Breast epithelium (tissue), 4 donors: ENCODE measurements at regions not wholly inside any gene's neighbourhood (a gene's known extent, or its start where the extent isn't known, plus 50 kb on each side); places are given as distances from the start of the nearest gene placed in this dataset.

Experiments
- DNase-seq, 2 donors: peaks; one replicate each; pipeline ENCODE4 v3.0.0-alpha.2; 2019; ENCODE audit warnings: low spot score in 2 of 2
- H3K27ac ChIP-seq, 2 donors: fragments of 200-600 bp; sonication (generic) in 1 of 2; one replicate each; pipeline ENCODE4 v1.5.1; 2016 to 2019; ENCODE audit warnings: mild to moderate bottlenecking in 1 of 2
- H3K27me3 ChIP-seq, 2 donors: fragments of 200-600 bp; sonication (generic) in 1 of 2; one replicate each; pipeline versions ENCODE4 v1.5.1 to v1.6.0; 2017 to 2019; ENCODE audit warnings: control low read depth in 1 of 2, mild to moderate bottlenecking in 1 of 2
- H3K36me3 ChIP-seq: fragments of 200-600 bp; one replicate; pipeline ENCODE4 v1.5.1; 2019
- H3K4me1 ChIP-seq, 2 donors: fragments of 200-600 bp; sonication (generic); one replicate each; pipeline ENCODE4 v1.5.1; 2016 to 2019; ENCODE audit warnings: control low read depth in 1 of 2
- H3K4me3 ChIP-seq, 3 donors: fragments of 200-600 bp; sonication (generic); 1 replicate in 2 of 3; 2 replicates in 1 of 3; pipeline ENCODE4 v1.5.1; 2016 to 2019; ENCODE audit warnings: mild to moderate bottlenecking in 3 of 3, moderate library complexity in 2 of 3
- H3K9me3 ChIP-seq, 2 donors: fragments of 200-600 bp; sonication (generic) in 1 of 2; one replicate each; pipeline ENCODE4 v1.5.1; 2016 to 2019; ENCODE audit warnings: control low read depth in 1 of 2
- CTCF ChIP-seq, 3 donors: fragments of 450-650 bp; IDR thresholded peaks; one replicate each; pipeline ENCODE4 v1.5.1; 2016 to 2017; ENCODE audit warnings: antibody characterized with exemption in 3 of 3, mild to moderate bottlenecking in 3 of 3, moderate library complexity in 3 of 3
- POLR2A ChIP-seq: fragments of 450-650 bp; IDR thresholded peaks from one replicate; pipeline ENCODE4 v1.6.1; 2016; ENCODE audit warnings: antibody characterized with exemption, mild to moderate bottlenecking, moderate library complexity
- POLR2AphosphoS5 ChIP-seq, 3 donors: sonication (generic); formaldehyde crosslinking; IDR thresholded peaks; one replicate each; pipeline ENCODE4 v1.6.1; 2017; ENCODE audit warnings: antibody characterized with exemption in 3 of 3
- intact Hi-C: fragments of 100-400 bp; cut with DNase I; formaldehyde crosslinking; loops from one replicate; pipeline ENCODE4 v1.15.1; 2023; ENCODE audit warnings: low total_unique reads

DNA sequence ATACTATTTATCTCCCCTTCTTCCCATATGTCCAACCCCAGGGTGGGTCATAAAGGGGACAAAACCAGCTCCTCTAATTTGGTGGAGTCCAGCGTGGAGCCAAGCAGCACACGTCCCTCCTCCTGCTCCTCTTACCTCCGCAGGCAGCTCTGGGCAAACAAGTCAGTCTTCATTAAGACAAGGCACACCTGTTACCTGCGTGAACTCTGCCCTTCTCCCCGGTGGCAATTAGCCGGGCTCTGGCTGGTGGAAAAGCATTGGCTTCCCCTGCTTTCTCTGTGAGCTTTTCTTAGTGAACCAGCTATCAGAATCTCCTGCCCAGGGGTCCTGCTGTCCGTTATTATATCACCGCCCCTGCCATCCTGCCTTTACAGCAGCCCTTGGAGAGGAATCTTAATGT, 418.7 kb upstream of the CADM1 start:
- no peaks in the 10 kb centered on the region for H3K4me1 ChIP-seq
- TF ChIP-seq POLR2AphosphoS5 (IDR thresholded peaks at IDR 0.05) (no peak), CTCF (IDR thresholded peaks at IDR 0.05) (no peak), POLR2A (no peak)
- H3K27me3 ChIP-seq, result no peaks in the 10 kb centered on the region
- intact Hi-C loops, result no loop called here
- H3K4me3 ChIP-seq, result no peak overlapping the region
- H3K27ac ChIP-seq, result no peak overlapping the region
- H3K9me3 ChIP-seq, result no peaks in the 10 kb centered on the region
- no peaks in the 10 kb centered on the region for H3K36me3 ChIP-seq
- no peak for DNase-seq

DNA sequence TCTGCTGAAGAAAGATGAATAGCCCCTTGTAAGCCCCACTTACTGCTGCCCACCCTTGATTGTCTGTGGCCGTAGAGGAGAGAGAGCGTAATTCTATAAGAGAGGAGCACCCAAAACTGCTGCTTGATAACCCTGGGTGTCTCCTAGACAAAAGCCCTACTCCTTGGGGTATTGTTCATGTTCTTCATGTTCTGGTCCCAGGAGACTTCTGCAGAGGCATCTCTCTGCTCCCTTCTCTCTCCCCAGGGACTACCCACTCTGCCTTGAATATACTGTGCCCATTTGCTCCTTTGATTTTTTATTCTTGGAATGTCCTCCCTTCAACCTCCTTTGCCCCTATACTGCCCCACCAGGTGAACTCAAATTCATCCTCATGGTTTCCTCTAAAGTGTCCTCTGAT, 417.8 kb upstream of the CADM1 start:
- intact Hi-C loops, result no loop called here
- H3K9me3 ChIP-seq, result no peaks in the 10 kb centered on the region
- TF ChIP-seq CTCF (IDR thresholded peaks at IDR 0.05) (no peak), POLR2A (no peak), POLR2AphosphoS5 (IDR thresholded peaks at IDR 0.05) (no peak)

DNA sequence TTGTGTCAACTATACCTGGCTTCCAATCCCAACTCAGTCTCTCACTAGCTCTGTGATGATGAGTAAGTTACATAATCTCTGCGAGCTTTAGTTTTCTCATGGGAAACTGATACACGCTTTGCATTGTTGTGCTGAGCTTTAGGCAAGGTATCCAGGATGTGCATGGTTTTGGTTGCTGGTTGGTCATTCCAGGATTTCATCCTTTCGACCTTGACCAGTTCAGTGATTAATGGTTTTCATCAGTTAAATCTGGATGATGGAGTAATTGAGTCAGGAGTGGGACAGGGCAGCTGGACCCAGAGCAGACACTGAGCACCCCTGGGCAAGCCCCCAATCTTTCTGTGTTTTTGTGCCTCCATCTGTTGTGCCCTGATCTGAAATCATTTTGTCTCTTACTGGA, 417.3 kb upstream of the CADM1 start:
- no peak overlapping the region for H3K27ac ChIP-seq
- H3K4me3 ChIP-seq, result no peak overlapping the region
- no peaks in the 10 kb centered on the region for H3K4me1 ChIP-seq
- no peaks in the 10 kb centered on the region for H3K36me3 ChIP-seq
- DNase-seq, result no peak
- intact Hi-C loops, result no loop called here
- H3K9me3 ChIP-seq, result no peaks in the 10 kb centered on the region
- no peak for TF ChIP-seq CTCF (IDR thresholded peaks at IDR 0.05)
- TF ChIP-seq POLR2A, result no peak
- no peak for TF ChIP-seq POLR2AphosphoS5 (IDR thresholded peaks at IDR 0.05)
- H3K27me3 ChIP-seq, result no peaks in the 10 kb centered on the region

More for the DNA sequence above, 417.8 kb upstream of the CADM1 start:
- no peak for DNase-seq
- no peaks in the 10 kb centered on the region for H3K36me3 ChIP-seq
- no peaks in the 10 kb centered on the region for H3K4me1 ChIP-seq
- no peak overlapping the region for H3K4me3 ChIP-seq
- no peaks in the 10 kb centered on the region for H3K27me3 ChIP-seq
- H3K27ac ChIP-seq, result no peak overlapping the region

DNA sequence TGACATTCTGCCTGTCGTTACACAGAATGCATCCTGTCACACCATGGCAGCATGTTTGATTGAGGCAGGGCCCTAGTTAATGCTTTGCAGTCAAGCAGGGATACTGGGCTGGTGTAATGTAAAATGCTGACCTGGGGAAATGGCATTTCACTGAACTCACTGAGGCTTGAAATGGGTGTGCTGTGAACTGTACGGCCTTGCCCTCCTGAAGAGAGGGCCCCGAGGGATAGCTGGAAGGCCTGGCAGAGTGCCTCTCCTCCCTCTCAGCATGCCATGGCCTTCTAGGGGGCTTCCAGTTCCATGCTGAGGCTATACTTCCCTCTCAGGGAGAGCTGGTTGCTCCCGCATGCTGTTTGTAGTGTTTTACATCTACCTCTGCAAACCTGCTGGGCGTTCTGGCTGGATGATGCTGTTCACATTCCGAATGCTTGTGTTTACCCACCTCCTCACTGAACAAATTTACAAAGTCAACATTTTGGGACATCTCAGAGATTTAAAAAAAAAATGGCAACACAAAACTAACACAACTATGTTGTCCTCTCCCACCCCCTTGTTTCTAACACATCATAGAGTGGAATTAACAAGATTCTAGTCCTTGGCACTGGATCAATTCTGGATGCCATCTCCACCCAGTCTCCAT, 416.7 kb upstream of the CADM1 start:
- Histone ChIP-seq H3K9me3 (no peaks in the 10 kb centered on the region), H3K4me1 (no peaks in the 10 kb centered on the region), H3K27ac (no peak overlapping the region), H3K36me3 (no peaks in the 10 kb centered on the region), H3K4me3 (no peak overlapping the region), H3K27me3 (no peaks in the 10 kb centered on the region)
- no peak for TF ChIP-seq CTCF (IDR thresholded peaks at IDR 0.05)
- no peak for TF ChIP-seq POLR2A
- TF ChIP-seq POLR2AphosphoS5 (IDR thresholded peaks at IDR 0.05), result no peak
- intact Hi-C loops, result no loop called here
- no peak for DNase-seq

DNA sequence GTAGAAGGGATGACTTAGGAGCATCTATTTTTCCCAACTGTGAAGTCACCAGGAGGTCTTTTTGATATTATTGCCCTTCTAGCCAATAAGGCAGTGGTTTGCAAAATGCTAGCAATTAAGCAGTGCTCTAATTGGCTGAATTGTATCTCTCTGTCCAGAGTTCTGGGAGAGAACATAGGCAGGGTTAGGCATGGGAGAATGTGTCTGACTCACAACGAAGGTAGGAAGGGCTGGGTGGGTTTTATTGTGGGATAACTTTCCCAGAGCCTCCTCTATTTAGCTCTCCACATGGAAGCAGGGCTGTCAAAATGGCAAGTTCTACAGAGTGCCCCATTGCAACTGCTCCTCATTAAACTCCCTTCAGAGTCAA, 415.9 kb upstream of the CADM1 start:
- Histone ChIP-seq H3K27ac (no peak overlapping the region), H3K4me3 (no peak overlapping the region), H3K27me3 (no peaks in the 10 kb centered on the region), H3K36me3 (no peaks in the 10 kb centered on the region), H3K9me3 (no peaks in the 10 kb centered on the region), H3K4me1 (no peaks in the 10 kb centered on the region)
- intact Hi-C loops, result no loop called here
- TF ChIP-seq CTCF (IDR thresholded peaks at IDR 0.05) (no peak), POLR2A (no peak), POLR2AphosphoS5 (IDR thresholded peaks at IDR 0.05) (no peak)
- no peak for DNase-seq
